Activated T-helper 17 cell treated with anti-CD3 and anti-CD28 coated beads, Interleukin-2, amount 50 U/mL, for 72 hours (primary cell): ENCODE measurements at regions not wholly inside any gene's neighbourhood (a gene's known extent, or its start where the extent isn't known, plus 50 kb on each side); places are given as distances from the start of the nearest gene placed in this dataset.

Experiments
- ATAC-seq: fragments of 150-1000 bp; cut with Tn5 transposase; replicated peaks from 2 replicates; pipeline ENCODE4 v1.10.0; 2021; ENCODE audit warnings: mild to moderate bottlenecking, moderate library complexity
- H3K27ac Mint-ChIP-seq: one replicate; pipeline ENCODE4 v1.8.0; 2022; ENCODE audit warnings: mixed read lengths
- H3K27me3 Mint-ChIP-seq: one replicate; pipeline ENCODE4 v1.8.0; 2022; ENCODE audit warnings: mixed read lengths
- H3K36me3 Mint-ChIP-seq: one replicate; pipeline ENCODE4 v1.8.0; 2022; ENCODE audit warnings: low read depth, mild to moderate bottlenecking, mixed read lengths
- H3K4me1 Mint-ChIP-seq: one replicate; pipeline ENCODE4 v1.8.0; 2022; ENCODE audit warnings: mixed read lengths
- H3K4me3 Mint-ChIP-seq: one replicate; pipeline ENCODE4 v1.8.0; 2022; ENCODE audit warnings: mild to moderate bottlenecking, mixed read lengths
- H3K9me3 Mint-ChIP-seq: one replicate; pipeline ENCODE4 v1.8.0; 2022; ENCODE audit warnings: mixed read lengths

- Mint-ChIP-seq H3K4me3 (no peak overlapping the region), H3K36me3 (no peaks in the 10 kb centered on the region), H3K27ac (no peak overlapping the region), H3K27me3 (peaks cover 9% of the 10 kb centered on the region), H3K9me3 (no peaks in the 10 kb centered on the region), H3K4me1 (no peaks in the 10 kb centered on the region)
- ATAC-seq, result no peak
Observed at GRCh38 chr2:71898851-71899681, 248.6 kb downstream of the CYP26B1 start.

GRCh38 chr2:71898375-71898774 lies 249.3 kb downstream of the CYP26B1 start:
- Mint-ChIP-seq H3K36me3 (no peaks in the 10 kb centered on the region), H3K4me3 (no peak overlapping the region), H3K4me1 (no peaks in the 10 kb centered on the region), H3K9me3 (no peaks in the 10 kb centered on the region), H3K27me3 (peaks cover 9% of the 10 kb centered on the region), H3K27ac (no peak overlapping the region)
- ATAC-seq, result no peak

GRCh38 chr2:71897836-71898235 lies 249.8 kb downstream of the CYP26B1 start:
- Mint-ChIP-seq H3K27me3 (peaks cover 13% of the 10 kb centered on the region), H3K4me3 (no peak overlapping the region), H3K36me3 (no peaks in the 10 kb centered on the region), H3K9me3 (no peaks in the 10 kb centered on the region), H3K4me1 (no peaks in the 10 kb centered on the region), H3K27ac (no peak overlapping the region)
- no peak for ATAC-seq

GRCh38 chr2:71897137-71897480 lies 250.6 kb downstream of the CYP26B1 start:
- Mint-ChIP-seq H3K27ac (no peak overlapping the region), H3K4me3 (no peak overlapping the region), H3K9me3 (no peaks in the 10 kb centered on the region), H3K27me3 (peaks cover 14% of the 10 kb centered on the region), H3K4me1 (no peaks in the 10 kb centered on the region), H3K36me3 (no peaks in the 10 kb centered on the region)
- ATAC-seq, result no peak

GRCh38 chr2:71896385-71897136 lies 251.1 kb downstream of the CYP26B1 start:
- no peaks in the 10 kb centered on the region for H3K9me3 Mint-ChIP-seq
- no peak for ATAC-seq
- H3K4me3 Mint-ChIP-seq, result no peak overlapping the region
- H3K4me1 Mint-ChIP-seq, result no peaks in the 10 kb centered on the region
- H3K27ac Mint-ChIP-seq, result no peak overlapping the region
- H3K36me3 Mint-ChIP-seq, result no peaks in the 10 kb centered on the region
- H3K27me3 Mint-ChIP-seq, result peaks cover 17% of the 10 kb centered on the region

GRCh38 chr2:71895320-71896161 lies 252.1 kb downstream of the CYP26B1 start:
- H3K27ac Mint-ChIP-seq, result no peak overlapping the region
- no peaks in the 10 kb centered on the region for H3K36me3 Mint-ChIP-seq
- H3K4me3 Mint-ChIP-seq, result no peak overlapping the region
- no peaks in the 10 kb centered on the region for H3K4me1 Mint-ChIP-seq
- ATAC-seq, result no peak
- H3K9me3 Mint-ChIP-seq, result no peaks in the 10 kb centered on the region
- H3K27me3 Mint-ChIP-seq, result peaks cover 21% of the 10 kb centered on the region

GRCh38 chr2:71894261-71894660 lies 253.4 kb downstream of the CYP26B1 start:
- Mint-ChIP-seq H3K36me3 (no peaks in the 10 kb centered on the region), H3K4me1 (no peaks in the 10 kb centered on the region), H3K4me3 (no peak overlapping the region), H3K27me3 (peaks cover 23% of the 10 kb centered on the region), H3K27ac (no peak overlapping the region), H3K9me3 (no peaks in the 10 kb centered on the region)
- ATAC-seq, result no peak

GRCh38 chr2:71893646-71894045 lies 254.0 kb downstream of the CYP26B1 start:
- Mint-ChIP-seq H3K4me3 (no peak overlapping the region), H3K36me3 (no peaks in the 10 kb centered on the region), H3K4me1 (no peaks in the 10 kb centered on the region), H3K27me3 (peaks cover 23% of the 10 kb centered on the region), H3K9me3 (no peaks in the 10 kb centered on the region), H3K27ac (no peak overlapping the region)
- ATAC-seq, result no peak

GRCh38 chr2:71892896-71893295 lies 254.8 kb downstream of the CYP26B1 start:
- no peaks in the 10 kb centered on the region for H3K4me1 Mint-ChIP-seq
- no peak overlapping the region for H3K27ac Mint-ChIP-seq
- H3K27me3 Mint-ChIP-seq, result peaks cover 27% of the 10 kb centered on the region

GRCh38 chr2:71892423-71892730 lies 255.3 kb downstream of the CYP26B1 start:
- H3K9me3 Mint-ChIP-seq, result no peaks in the 10 kb centered on the region
- H3K36me3 Mint-ChIP-seq, result no peaks in the 10 kb centered on the region
- H3K4me3 Mint-ChIP-seq, result no peak overlapping the region
- no peaks in the 10 kb centered on the region for H3K4me1 Mint-ChIP-seq
- H3K27me3 Mint-ChIP-seq, result peaks cover 27% of the 10 kb centered on the region
- H3K27ac Mint-ChIP-seq, result no peak overlapping the region
- ATAC-seq, result no peak

More at GRCh38 chr2:71892896-71893295, 254.8 kb downstream of the CYP26B1 start:
- H3K36me3 Mint-ChIP-seq, result no peaks in the 10 kb centered on the region
- no peak for ATAC-seq
- no peak overlapping the region for H3K4me3 Mint-ChIP-seq
- H3K9me3 Mint-ChIP-seq, result no peaks in the 10 kb centered on the region

GRCh38 chr2:71891719-71892422 lies 255.8 kb downstream of the CYP26B1 start:
- no peaks in the 10 kb centered on the region for H3K4me1 Mint-ChIP-seq
- no peaks in the 10 kb centered on the region for H3K36me3 Mint-ChIP-seq
- no peaks in the 10 kb centered on the region for H3K9me3 Mint-ChIP-seq
- no peak overlapping the region for H3K27ac Mint-ChIP-seq
- no peak for ATAC-seq
- peaks cover 27% of the 10 kb centered on the region for H3K27me3 Mint-ChIP-seq
- no peak overlapping the region for H3K4me3 Mint-ChIP-seq

- no peak overlapping the region for H3K27ac Mint-ChIP-seq
- no peak for ATAC-seq
- H3K27me3 Mint-ChIP-seq, result peaks cover 32% of the 10 kb centered on the region
- peaks cover 5% of the 10 kb centered on the region for H3K9me3 Mint-ChIP-seq
- H3K4me3 Mint-ChIP-seq, result no peak overlapping the region
- no peaks in the 10 kb centered on the region for H3K4me1 Mint-ChIP-seq
- H3K36me3 Mint-ChIP-seq, result no peaks in the 10 kb centered on the region
Observed at GRCh38 chr2:71891155-71891554, 256.5 kb downstream of the CYP26B1 start.

- Mint-ChIP-seq H3K27ac (no peak overlapping the region), H3K4me3 (no peak overlapping the region), H3K9me3 (peaks cover 5% of the 10 kb centered on the region), H3K36me3 (no peaks in the 10 kb centered on the region), H3K4me1 (no peaks in the 10 kb centered on the region), H3K27me3 (peaks cover 35% of the 10 kb centered on the region)
- ATAC-seq, result no peak
Observed at GRCh38 chr2:71889759-71890684, 257.6 kb downstream of the CYP26B1 start.
